ENCODE measurements at regions not wholly inside any gene's neighbourhood (a gene's known extent, or its start where the extent isn't known, plus 50 kb on each side); places are given as distances from the start of the nearest gene placed in this dataset.

GRCh38 chr5:2529371-2530092 lies 221.9 kb downstream of the IRX2 start:
- Mint-ChIP-seq H3K4me1 (no peaks in the 10 kb centered on the region), H3K9me3 (peaks cover 20% of the 10 kb centered on the region), H3K36me3 (no peaks in the 10 kb centered on the region), H3K27ac (no peak overlapping the region), H3K4me3 (no peak overlapping the region), H3K27me3 (ENCODE audit: low read depth) (peaks cover 20% of the 10 kb centered on the region)
- DNase-seq (ENCODE audit: low spot score in 2 of 2, unreplicated experiment in 2 of 2) = no peak
- no peak for TF ChIP-seq CTCF (IDR thresholded peaks at IDR 0.05; ENCODE audit: unreplicated experiment)

GRCh38 chr5:2525351-2525750 lies 226.1 kb downstream of the IRX2 start:
- Mint-ChIP-seq H3K36me3 (no peaks in the 10 kb centered on the region), H3K27me3 (ENCODE audit: low read depth) (peaks cover 20% of the 10 kb centered on the region), H3K4me3 (no peak overlapping the region), H3K4me1 (no peaks in the 10 kb centered on the region), H3K27ac (no peak overlapping the region), H3K9me3 (peaks cover 15% of the 10 kb centered on the region)
- no peak for DNase-seq (ENCODE audit: low spot score in 2 of 2, unreplicated experiment in 2 of 2)
- no peak for TF ChIP-seq CTCF (IDR thresholded peaks at IDR 0.05; ENCODE audit: unreplicated experiment)

- peaks cover 18% of the 10 kb centered on the region for H3K27me3 Mint-ChIP-seq (ENCODE audit: low read depth)
Measured at GRCh38 chr5:2524620-2525019, 226.9 kb downstream of the IRX2 start.

GRCh38 chr5:2523180-2523579 lies 228.3 kb downstream of the IRX2 start:
- no peaks in the 10 kb centered on the region for H3K36me3 Mint-ChIP-seq
- no peak overlapping the region for H3K27ac Mint-ChIP-seq
- no peak for DNase-seq (ENCODE audit: low spot score in 2 of 2, unreplicated experiment in 2 of 2)
- no peak for TF ChIP-seq CTCF (IDR thresholded peaks at IDR 0.05; ENCODE audit: unreplicated experiment)
- no peaks in the 10 kb centered on the region for H3K4me1 Mint-ChIP-seq
- no peak overlapping the region for H3K4me3 Mint-ChIP-seq
- peaks cover 18% of the 10 kb centered on the region for H3K27me3 Mint-ChIP-seq (ENCODE audit: low read depth)
- H3K9me3 Mint-ChIP-seq = peaks cover 10% of the 10 kb centered on the region

More at GRCh38 chr5:2524620-2525019, 226.9 kb downstream of the IRX2 start:
- H3K4me1 Mint-ChIP-seq = no peaks in the 10 kb centered on the region
- DNase-seq (ENCODE audit: low spot score in 2 of 2, unreplicated experiment in 2 of 2) = no peak
- H3K27ac Mint-ChIP-seq = no peak overlapping the region
- no peak for TF ChIP-seq CTCF (IDR thresholded peaks at IDR 0.05; ENCODE audit: unreplicated experiment)
- H3K4me3 Mint-ChIP-seq = no peak overlapping the region
- peaks cover 15% of the 10 kb centered on the region for H3K9me3 Mint-ChIP-seq
- no peaks in the 10 kb centered on the region for H3K36me3 Mint-ChIP-seq

GRCh38 chr5:2522372-2522771 lies 229.1 kb downstream of the IRX2 start:
- Mint-ChIP-seq H3K27ac (no peak overlapping the region), H3K4me1 (no peaks in the 10 kb centered on the region), H3K9me3 (peaks cover 3% of the 10 kb centered on the region), H3K4me3 (no peak overlapping the region), H3K27me3 (ENCODE audit: low read depth) (peaks cover 16% of the 10 kb centered on the region), H3K36me3 (no peaks in the 10 kb centered on the region)
- DNase-seq (ENCODE audit: low spot score in 2 of 2, unreplicated experiment in 2 of 2) = no peak
- no peak for TF ChIP-seq CTCF (IDR thresholded peaks at IDR 0.05; ENCODE audit: unreplicated experiment)
